ENCODE measurements at regions not wholly inside any gene's neighbourhood (a gene's known extent, or its start where the extent isn't known, plus 50 kb on each side); places are given as distances from the start of the nearest gene placed in this dataset.
"Not testable (repeated sequence)": the region's sequence is repeated elsewhere in the genome, so short reads cannot be mapped to it uniquely, and the experiment has no call there.

- no peak for DNase-seq
Observed at GRCh38 chr16:5216441-5217080, 119.0 kb upstream of the EEF2KMT start.

- no peak for DNase-seq
Observed at GRCh38 chr16:5215901-5216300, 118.3 kb upstream of the EEF2KMT start.

GRCh38 chr16:5214466-5214865 is 116.9 kb upstream of the EEF2KMT start:
- no peak for DNase-seq

GRCh38 chr16:5212501-5212900 is 114.9 kb upstream of the EEF2KMT start:
- DNase-seq: not testable (repeated sequence)

GRCh38 chr16:5207862-5208498 is 110.4 kb upstream of the EEF2KMT start:
- DNase-seq: not testable (repeated sequence)

- DNase-seq: no peak
Observed at GRCh38 chr16:5207001-5207523, 109.5 kb upstream of the EEF2KMT start.

GRCh38 chr16:5206331-5206990 is 108.9 kb upstream of the EEF2KMT start:
- no peak for DNase-seq

- no peak for DNase-seq
Observed at GRCh38 chr16:5205361-5206040, 107.9 kb upstream of the EEF2KMT start.

- DNase-seq: not testable (repeated sequence)
Observed at GRCh38 chr16:5203675-5204074, 106.1 kb upstream of the EEF2KMT start.

GRCh38 chr16:5200123-5200522 is 102.5 kb upstream of the EEF2KMT start:
- no peak for DNase-seq

GRCh38 chr16:5196204-5196603 is 98.6 kb upstream of the EEF2KMT start:
- no peak for DNase-seq

- no peak for DNase-seq
Observed at GRCh38 chr16:5193861-5194260, 96.3 kb upstream of the EEF2KMT start.

- DNase-seq: no peak
Observed at GRCh38 chr16:5188989-5189352, 91.4 kb upstream of the EEF2KMT start.

GRCh38 chr16:5188318-5188988 is 90.9 kb upstream of the EEF2KMT start:
- no peak for DNase-seq

GRCh38 chr16:5187402-5187952 is 89.9 kb upstream of the EEF2KMT start:
- DNase-seq: no peak

GRCh38 chr16:5186381-5186903 is 88.8 kb upstream of the EEF2KMT start:
- no peak for DNase-seq

GRCh38 chr16:5176505-5176904 is 78.9 kb upstream of the EEF2KMT start:
- DNase-seq: no peak

- DNase-seq: no peak
Observed at GRCh38 chr16:5175266-5175665, 77.7 kb upstream of the EEF2KMT start.

GRCh38 chr16:5166486-5166885 is 68.9 kb upstream of the EEF2KMT start:
- DNase-seq: no peak

GRCh38 chr16:5165429-5165828 is 67.8 kb upstream of the EEF2KMT start:
- not testable (repeated sequence) for DNase-seq

GRCh38 chr16:5162801-5163200 is 65.2 kb upstream of the EEF2KMT start:
- DNase-seq: not testable (repeated sequence)

- DNase-seq: not testable (repeated sequence)
Observed at GRCh38 chr16:5161888-5162287, 64.3 kb upstream of the EEF2KMT start.

All from MV-4-11 (cell line).